Bronchial epithelial cell (primary cell): ENCODE measurements at regions not wholly inside any gene's neighbourhood (a gene's known extent, or its start where the extent isn't known, plus 50 kb on each side); places are given as distances from the start of the nearest gene placed in this dataset.

ENCODE experiments used
- DNase-seq: peaks from one replicate; pipeline ENCODE4 v3.0.0-alpha.2; 2010; ENCODE audit warnings: low read depth
- FAIRE-seq: peaks from 2 replicates; lab custom pipeline; 2011; peaks lifted over from hg19 to GRCh38; lab: Jason Lieb, UNC
- H3K27me3 ChIP-seq: 2 replicates; pipeline ENCODE4 v1.5.1; 2011; ENCODE audit warnings: low read length; ENCODE audit not compliant: control insufficient read depth, insufficient read depth
- H3K36me3 ChIP-seq: 2 replicates; pipeline ENCODE4 v1.5.1; 2011; ENCODE audit warnings: low read length; ENCODE audit not compliant: control insufficient read depth, insufficient read depth
- H3K4me3 ChIP-seq: 2 replicates; pipeline ENCODE4 v1.5.1; 2011; ENCODE audit warnings: mild to moderate bottlenecking, low read depth, low read length, control low read depth
- TF ChIP-seq, protein P1 (sequence below): IDR thresholded peaks from 2 replicates; pipeline ENCODE4 v1.5.1; 2011; ENCODE audit warnings: mild to moderate bottlenecking, moderate library complexity, low read length, control low read depth, inconsistent platforms; ENCODE audit not compliant: insufficient read depth, severe bottlenecking

DNA sequence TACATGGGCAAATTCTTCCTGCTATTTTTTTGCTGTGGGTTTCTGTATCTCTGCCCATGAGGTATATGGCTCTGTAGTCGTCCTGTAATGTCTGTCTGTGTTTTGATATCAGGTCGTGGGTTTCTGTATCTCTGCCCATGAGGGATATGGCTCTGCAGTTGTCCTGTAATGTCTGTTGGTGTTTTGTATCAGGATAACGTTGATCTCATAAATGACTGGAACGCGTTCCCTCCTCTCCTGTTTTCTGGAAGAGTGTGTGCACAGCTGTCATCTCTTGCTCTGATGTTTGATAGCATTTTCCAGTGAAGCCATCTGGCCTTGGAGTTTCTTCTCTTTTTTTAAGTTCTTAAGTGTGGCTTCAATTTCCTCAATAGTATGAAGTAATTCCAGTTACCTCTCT lies 57.2 kb downstream of the SOX1 start:
- DNase-seq (no peak), FAIRE-seq (no peak)
- Histone ChIP-seq H3K27me3 (no peaks in the 10 kb centered on the region), H3K4me3 (no peak overlapping the region), H3K36me3 (no peaks in the 10 kb centered on the region)
- TF ChIP-seq, protein P1, sequence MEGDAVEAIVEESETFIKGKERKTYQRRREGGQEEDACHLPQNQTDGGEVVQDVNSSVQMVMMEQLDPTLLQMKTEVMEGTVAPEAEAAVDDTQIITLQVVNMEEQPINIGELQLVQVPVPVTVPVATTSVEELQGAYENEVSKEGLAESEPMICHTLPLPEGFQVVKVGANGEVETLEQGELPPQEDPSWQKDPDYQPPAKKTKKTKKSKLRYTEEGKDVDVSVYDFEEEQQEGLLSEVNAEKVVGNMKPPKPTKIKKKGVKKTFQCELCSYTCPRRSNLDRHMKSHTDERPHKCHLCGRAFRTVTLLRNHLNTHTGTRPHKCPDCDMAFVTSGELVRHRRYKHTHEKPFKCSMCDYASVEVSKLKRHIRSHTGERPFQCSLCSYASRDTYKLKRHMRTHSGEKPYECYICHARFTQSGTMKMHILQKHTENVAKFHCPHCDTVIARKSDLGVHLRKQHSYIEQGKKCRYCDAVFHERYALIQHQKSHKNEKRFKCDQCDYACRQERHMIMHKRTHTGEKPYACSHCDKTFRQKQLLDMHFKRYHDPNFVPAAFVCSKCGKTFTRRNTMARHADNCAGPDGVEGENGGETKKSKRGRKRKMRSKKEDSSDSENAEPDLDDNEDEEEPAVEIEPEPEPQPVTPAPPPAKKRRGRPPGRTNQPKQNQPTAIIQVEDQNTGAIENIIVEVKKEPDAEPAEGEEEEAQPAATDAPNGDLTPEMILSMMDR, result no peak

DNA sequence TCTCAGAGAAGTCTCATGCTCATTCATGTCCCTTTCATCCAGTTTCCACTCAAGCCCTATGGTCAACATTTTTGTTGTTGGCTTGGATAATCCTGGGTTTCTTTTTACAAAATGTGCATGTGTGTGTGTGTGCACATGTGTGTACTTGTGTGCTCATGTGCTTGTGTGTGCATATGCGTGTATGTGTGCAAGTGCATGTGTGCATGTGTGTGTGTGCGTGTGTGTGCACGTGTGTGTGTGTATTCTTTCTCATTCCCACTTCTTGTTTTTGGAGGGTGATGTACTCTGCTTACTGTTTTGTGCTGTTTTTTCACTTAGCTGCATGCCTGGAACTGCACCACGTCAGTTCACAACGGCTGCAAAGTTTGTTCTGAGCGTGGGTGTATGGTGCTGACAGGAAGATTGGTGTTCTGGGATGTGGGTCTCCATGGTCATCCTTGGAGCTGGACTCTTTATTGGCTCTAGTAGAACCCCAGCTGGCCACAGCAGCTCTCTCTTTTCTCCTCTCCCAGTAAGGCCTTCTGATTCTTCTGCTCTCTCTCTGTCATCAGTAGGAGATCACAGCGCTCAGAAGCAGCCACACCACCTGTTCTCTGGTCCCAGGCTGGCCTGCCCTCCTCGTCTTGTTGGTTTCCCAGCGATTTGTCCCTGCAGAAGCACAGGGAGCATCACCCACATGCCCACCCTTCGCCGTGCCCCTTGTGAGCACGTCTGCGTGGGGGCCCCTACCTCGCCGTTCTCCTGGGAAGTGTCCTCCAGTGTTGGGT lies 60.8 kb downstream of the SOX1 start:
- no peak overlapping the region for H3K4me3 ChIP-seq
- TF ChIP-seq, protein P1, result no peak
- H3K27me3 ChIP-seq, result no peaks in the 10 kb centered on the region
- DNase-seq (no peak), FAIRE-seq (peak; percentile 55)
- no peaks in the 10 kb centered on the region for H3K36me3 ChIP-seq

DNA sequence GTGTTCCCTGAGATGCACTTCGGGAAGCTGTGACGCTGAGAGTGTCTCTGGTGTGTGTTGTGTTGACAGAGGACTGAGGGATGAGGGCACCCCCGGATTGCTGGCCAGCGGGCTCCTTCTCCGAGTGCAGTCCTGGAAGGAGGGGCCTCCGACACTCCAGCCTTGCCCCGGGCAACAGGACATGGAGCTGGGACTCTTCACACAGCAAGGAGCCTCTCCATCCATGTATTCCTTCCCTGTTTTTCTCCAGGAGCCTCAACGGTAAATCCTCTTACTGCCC lies 61.3 kb downstream of the SOX1 start:
- DNase-seq, result no peak
- no peak for FAIRE-seq
- H3K27me3 ChIP-seq, result no peaks in the 10 kb centered on the region

DNA sequence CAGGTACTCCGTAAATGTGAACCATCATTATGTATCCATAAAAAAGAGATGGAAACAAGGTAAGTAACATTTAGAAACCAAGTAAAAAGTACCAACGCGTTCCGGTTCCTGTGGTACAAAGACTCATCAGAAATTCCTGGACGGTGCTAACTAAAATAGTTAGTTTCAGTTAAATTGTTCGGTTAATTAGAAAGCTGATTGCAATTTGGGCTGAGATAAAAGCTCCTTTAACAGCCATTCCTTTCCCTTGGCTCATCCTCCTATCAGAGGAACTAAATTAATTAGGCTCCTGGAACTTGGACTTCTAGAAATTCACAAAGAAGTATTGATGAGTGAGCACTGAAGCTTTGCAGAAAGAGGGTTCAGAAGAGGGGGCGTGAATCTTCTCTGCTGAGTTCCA lies 63.5 kb downstream of the SOX1 start:
- TF ChIP-seq, protein P1, result no peak
- no peaks in the 10 kb centered on the region for H3K36me3 ChIP-seq
- FAIRE-seq, result no peak
- no peak for DNase-seq
- no peak overlapping the region for H3K4me3 ChIP-seq
- no peaks in the 10 kb centered on the region for H3K27me3 ChIP-seq

More for the DNA sequence above, 61.3 kb downstream of the SOX1 start:
- TF ChIP-seq, protein P1, result no peak
- Histone ChIP-seq H3K36me3 (no peaks in the 10 kb centered on the region), H3K4me3 (no peak overlapping the region)

DNA sequence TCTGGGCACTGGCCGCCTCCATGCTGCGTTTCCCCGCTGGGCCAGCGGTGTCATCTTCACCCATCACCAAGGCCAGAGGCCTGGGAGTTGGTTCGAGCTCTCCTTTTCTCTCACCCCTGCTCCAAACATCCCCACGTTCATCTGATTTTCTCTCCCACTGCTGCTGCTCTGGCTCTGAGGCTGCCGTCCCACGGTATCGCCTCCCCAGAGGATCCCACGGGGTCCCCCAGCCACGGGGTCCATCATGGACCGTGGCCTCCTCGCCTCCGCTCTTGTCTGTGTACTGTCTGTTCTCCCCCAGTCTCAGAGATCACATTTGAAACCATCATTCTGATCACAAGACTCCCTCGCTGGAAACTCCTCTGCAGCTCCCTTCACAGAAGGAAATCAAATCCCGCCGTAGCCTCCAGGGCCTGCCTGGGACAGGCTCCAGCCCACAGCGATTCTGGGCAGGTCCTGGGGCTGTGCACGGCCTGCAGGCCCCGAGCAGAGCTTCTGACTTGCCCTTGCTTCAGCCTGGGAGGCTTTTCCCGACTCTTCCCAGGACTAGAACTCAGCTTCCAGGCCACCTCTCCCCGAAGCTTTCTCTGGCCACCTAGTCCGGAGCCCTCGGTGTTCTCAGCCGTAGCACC lies 64.2 kb downstream of the SOX1 start:
- H3K36me3 ChIP-seq, result no peaks in the 10 kb centered on the region
- DNase-seq, result no peak
- H3K4me3 ChIP-seq, result no peak overlapping the region
- TF ChIP-seq, protein P1, result no peak
- H3K27me3 ChIP-seq, result no peaks in the 10 kb centered on the region
- FAIRE-seq, result no peak
